SK-N-SH (cell line): ENCODE measurements at regions not wholly inside any gene's neighbourhood (a gene's known extent, or its start where the extent isn't known, plus 50 kb on each side); places are given as distances from the start of the nearest gene placed in this dataset.

Experiments used
- CTCF ChIA-PET: fragments of 300-600, 350-600 bp; formaldehyde crosslinking; extraction: SDS; loops from one replicate; lab custom pipeline; 2021; lab: Yijun Ruan, JAX
- POLR2A ChIA-PET: fragments of 350-600 bp; sonication (Branson Sonifier 250); formaldehyde crosslinking; extraction: SDS; loops from one replicate; lab custom pipeline; 2020; ENCODE audit warnings: antibody characterized with exemption, inconsistent platforms; lab: Yijun Ruan, JAX
- DNase-seq: peaks from one replicate; pipeline ENCODE4 v3.0.0; 2012
- H2AFZ ChIP-seq: fragments of 200-600 bp; sonication (generic); 2 replicates; pipeline ENCODE4 v1.8.1; 2016; ENCODE audit warnings: antibody characterized with exemption, mild to moderate bottlenecking, low read depth
- H3F3A ChIP-seq: fragments of 200-600 bp; sonication (generic); replicated peaks from 2 replicates; pipeline ENCODE3; 2016; ENCODE audit warnings: antibody characterized with exemption, mild to moderate bottlenecking; ENCODE audit not compliant: insufficient read depth
- H3K27ac ChIP-seq, 2 experiments: fragments of 200-500 bp in 1 of 2; fragments of 200-600 bp in 1 of 2; sonication (Bioruptor generic) in 1 of 2; sonication (generic), shearing (Covaris generic) in 1 of 2; 2 replicates each; pipeline versions ENCODE4 v1.5.1 to v1.6.1; 2014 to 2016; ENCODE audit warnings: low read depth in 2 of 2, inconsistent platforms in 1 of 2, low read length in 1 of 2, mild to moderate bottlenecking in 1 of 2, mixed read lengths in 1 of 2
- H3K27me3 ChIP-seq: fragments of 200-600 bp; sonication (generic), shearing (Covaris generic); 2 replicates; pipeline ENCODE4 v1.6.1; 2016; ENCODE audit warnings: mixed run types; ENCODE audit not compliant: insufficient read depth
- H3K36me3 ChIP-seq, 2 experiments: fragments of 200-500 bp in 1 of 2; fragments of 200-600 bp in 1 of 2; sonication (Bioruptor generic) in 1 of 2; sonication (generic) in 1 of 2; replicated peaks in 1 of 2; 2 replicates each; pipeline versions ENCODE3 to v1.5.1; 2014 to 2016; ENCODE audit warnings: low read length in 1 of 2, mild to moderate bottlenecking in 1 of 2; ENCODE audit not compliant: insufficient read depth in 2 of 2, control insufficient read depth in 1 of 2
- H3K4me1 ChIP-seq, 2 experiments: fragments of 200-500 bp in 1 of 2; fragments of 200-600 bp in 1 of 2; sonication (Bioruptor generic) in 1 of 2; sonication (generic), shearing (Covaris generic) in 1 of 2; 2 replicates each; pipeline versions ENCODE4 v1.5.1 to v1.6.1; 2014 to 2016; ENCODE audit warnings: low read depth in 1 of 2, low read length in 1 of 2, mixed run types in 1 of 2; ENCODE audit not compliant: insufficient read depth in 2 of 2, control insufficient read depth in 1 of 2
- H3K4me2 ChIP-seq: fragments of 200-600 bp; sonication (generic), shearing (Covaris generic); 2 replicates; pipeline ENCODE4 v1.6.1; 2017; ENCODE audit warnings: mixed run types
- H3K4me3 ChIP-seq, 2 experiments: fragments of 200-500 bp in 1 of 2; fragments of 200-600 bp in 1 of 2; sonication (Bioruptor generic) in 1 of 2; sonication (generic), shearing (Covaris generic) in 1 of 2; 2 replicates each; pipeline versions ENCODE4 v1.5.1 to v1.8.1; 2014 to 2016; ENCODE audit warnings: low read depth in 2 of 2, inconsistent platforms in 1 of 2, low read length in 1 of 2, mild to moderate bottlenecking in 1 of 2, mixed read lengths in 1 of 2, moderate library complexity in 1 of 2
- H3K79me2 ChIP-seq: fragments of 200-600 bp; sonication (generic); 2 replicates; pipeline ENCODE4 v1.8.1; 2017; ENCODE audit warnings: mild to moderate bottlenecking; ENCODE audit not compliant: insufficient read depth
- H3K9ac ChIP-seq: fragments of 200-600 bp; sonication (generic); 2 replicates; pipeline ENCODE4 v1.6.1; 2017; ENCODE audit warnings: mixed run types
- H3K9me2 ChIP-seq: fragments of 200-600 bp; sonication (generic); 2 replicates; pipeline ENCODE4 v1.6.1; 2017; ENCODE audit warnings: mixed run types
- H3K9me3 ChIP-seq: fragments of 200-600 bp; sonication (generic); 2 replicates; pipeline ENCODE4 v1.6.1; 2017; ENCODE audit warnings: mixed run types, mild to moderate bottlenecking, moderate library complexity
- H4K20me1 ChIP-seq: fragments of 200-600 bp; sonication (generic); 2 replicates; pipeline ENCODE4 v1.6.1; 2017; ENCODE audit warnings: mild to moderate bottlenecking, mixed run types; ENCODE audit not compliant: insufficient read depth
- CTCF ChIP-seq: fragments of 200-600 bp; sonication (generic); IDR thresholded peaks from 2 replicates; pipeline ENCODE4 v1.6.1; 2017; ENCODE audit warnings: antibody characterized with exemption, mild to moderate bottlenecking, moderate library complexity
- ELF1 ChIP-seq: IDR thresholded peaks from 2 replicates; pipeline ENCODE4 v1.4.0; 2012
- EP300 ChIP-seq, 2 experiments: IDR thresholded peaks; 2 replicates each; pipeline versions ENCODE4 v1.4.0 to v1.6.1; 2012; ENCODE audit warnings: borderline replicate concordance in 1 of 2, low read depth in 1 of 2, low read length in 1 of 2
- GATA2 ChIP-seq: sonication (generic); formaldehyde crosslinking; IDR thresholded peaks from 2 replicates; pipeline ENCODE4 v1.5.0; 2020; ENCODE audit warnings: mild to moderate bottlenecking, missing genetic modification reagents
- IRF3 ChIP-seq: fragments of 150-350 bp; IDR thresholded peaks from 2 replicates; pipeline ENCODE4 v1.6.1; 2016; ENCODE audit warnings: mild to moderate bottlenecking, low read depth, low read length
- JUND ChIP-seq: IDR thresholded peaks from 2 replicates; pipeline ENCODE4 v1.4.0; 2012
- MXI1 ChIP-seq: IDR thresholded peaks from 2 replicates; pipeline ENCODE4 v1.6.1; 2012; ENCODE audit warnings: mild to moderate bottlenecking, low read depth, low read length, improper control_type of control experiment
- NRF1 ChIP-seq: IDR thresholded peaks from 2 replicates; pipeline ENCODE4 v1.6.1; 2012; ENCODE audit warnings: low read depth, mild to moderate bottlenecking, low read length
- POLR2AphosphoS5 ChIP-seq: IDR thresholded peaks from 2 replicates; pipeline ENCODE4 v1.6.1; 2012; ENCODE audit warnings: low read depth, low read length
- RAD21 ChIP-seq: IDR thresholded peaks from 2 replicates; pipeline ENCODE4 v1.6.1; 2012; ENCODE audit warnings: mild to moderate bottlenecking, low read length
- RFX5 ChIP-seq: IDR thresholded peaks from 2 replicates; pipeline ENCODE4 v1.6.1; 2012; ENCODE audit warnings: mild to moderate bottlenecking, improper control_type of control experiment, low read length
- SMC3 ChIP-seq: IDR thresholded peaks from 2 replicates; pipeline ENCODE4 v1.6.1; 2012; ENCODE audit warnings: low read depth, low read length, improper control_type of control experiment
- USF1 ChIP-seq: IDR thresholded peaks from 2 replicates; pipeline ENCODE4 v1.4.0; 2012; ENCODE audit warnings: low read depth, borderline replicate concordance
- WGBS: methylation state at CpG from one replicate; pipeline ENCODE4 v1.1.6; 2017; ENCODE audit warnings: low lambda C conversion rate; 5-methylcytosine and 5-hydroxymethylcytosine counted together

GRCh38 chr7:81268551-81268950 lies 349.7 kb upstream of the SEMA3C start (continued):
- no peak for TF ChIP-seq NRF1
- TF ChIP-seq ELF1: no peak

- H3K27me3 ChIP-seq: no peaks in the 10 kb centered on the region
- no peaks in the 10 kb centered on the region for H3K9me3 ChIP-seq
- no peaks in the 10 kb centered on the region for H3K79me2 ChIP-seq
- H3F3A ChIP-seq: no peaks in the 10 kb centered on the region
- TF ChIP-seq RFX5 (no peak), POLR2AphosphoS5 (no peak), RAD21 (no peak)
- WGBS: 47% methylated on average over 2 of the region's 2 CpGs
- no peaks in the 10 kb centered on the region for H3K36me3 ChIP-seq
- H3K27ac ChIP-seq: no peak overlapping the region
- no peak overlapping the region for H3K4me3 ChIP-seq
- CTCF ChIA-PET: interaction anchor here (1.0 to 1.2 kb wide), 2 partner anchors 16 to 569 kb away, joined by 3 read pairs; no protein-coding TSS in a partner anchor
- H3K9ac ChIP-seq: no peak overlapping the region
- no peaks in the 10 kb centered on the region for H3K9me2 ChIP-seq
- H4K20me1 ChIP-seq: no peaks in the 10 kb centered on the region
- no peak overlapping the region for H3K4me2 ChIP-seq
- no peak overlapping the region for H2AFZ ChIP-seq
- DNase-seq: no peak
- POLR2A ChIA-PET: interaction anchor here (0.5 kb wide), 1 partner anchor 15 kb away, joined by 3 read pairs; no protein-coding TSS in a partner anchor
- no peaks in the 10 kb centered on the region; a peak in 1 of 4 replicates for H3K4me1 ChIP-seq
These were observed 348.7 kb upstream of the SEMA3C start for GRCh38 chr7:81267508-81267907.

GRCh38 chr7:81264116-81264515 lies 345.3 kb upstream of the SEMA3C start:
- ChIA-PET CTCF (interaction anchor here (0.6 to 1.0 kb wide), 2 partner anchors 9 to 219 kb away, joined by 3 read pairs; no protein-coding TSS in a partner anchor), POLR2A (no interaction called here)
- H3K9ac ChIP-seq: no peak overlapping the region

More at GRCh38 chr7:81264116-81264515, 345.3 kb upstream of the SEMA3C start:
- Histone ChIP-seq H3K4me1 (no peaks in the 10 kb centered on the region; a peak in 1 of 4 replicates), H3K9me3 (peaks cover 24% of the 10 kb centered on the region), H4K20me1 (no peaks in the 10 kb centered on the region), H3K4me3 (no peak overlapping the region; a peak in 1 of 4 replicates), H3K27ac (no peak overlapping the region), H3K79me2 (no peaks in the 10 kb centered on the region), H2AFZ (no peak overlapping the region), H3K27me3 (no peaks in the 10 kb centered on the region), H3K4me2 (no peak overlapping the region), H3F3A (peaks cover 7% of the 10 kb centered on the region), H3K9me2 (no peaks in the 10 kb centered on the region), H3K36me3 (no peaks in the 10 kb centered on the region)
- TF ChIP-seq MXI1: no peak
- TF ChIP-seq RFX5: no peak
- TF ChIP-seq IRF3: no peak
- no peak for TF ChIP-seq JUND
- TF ChIP-seq EP300 (IDR thresholded peaks at IDR 0.05; ENCODE audit: borderline replicate concordance in 1 of 2, low read depth in 1 of 2, low read length in 1 of 2): no peak
- no peak for TF ChIP-seq SMC3
- TF ChIP-seq GATA2 (CRISPR knock-in tag): no peak
- no peak for TF ChIP-seq NRF1
- TF ChIP-seq POLR2AphosphoS5: no peak
- TF ChIP-seq USF1: no peak
- no peak for TF ChIP-seq CTCF
- DNase-seq: no peak
